C4-2B (cell line): ENCODE measurements at regions not wholly inside any gene's neighbourhood (a gene's known extent, or its start where the extent isn't known, plus 50 kb on each side); places are given as distances from the start of the nearest gene placed in this dataset.
"Not testable (repeated sequence)": the region's sequence is repeated elsewhere in the genome, so short reads cannot be mapped to it uniquely, and the experiment has no call there.

ENCODE experiments used
- CTCF ChIP-seq: fragments of 450-650 bp; conservative IDR thresholded peaks from 2 replicates; pipeline ENCODE4 v1.5.1; 2017; ENCODE audit warnings: mild to moderate bottlenecking
- ZFX ChIP-seq: fragments of 450-650 bp; IDR thresholded peaks from 2 replicates; pipeline ENCODE4 v1.6.1; 2017

- not testable (repeated sequence) for TF ChIP-seq CTCF, ZFX
Observed at GRCh38 chr7:13136345-13136744, 448.9 kb downstream of the ARL4A start.
